Peyer's patch (tissue), 4 donors: ENCODE measurements at regions not wholly inside any gene's neighbourhood (a gene's known extent, or its start where the extent isn't known, plus 50 kb on each side); places are given as distances from the start of the nearest gene placed in this dataset.

Source experiments
- CTCF ChIP-seq, 6 experiments: fragments of 450-650 bp in 4 of 6; fragments of 200-600 bp in 2 of 6; sonication (generic) in 1 of 6; IDR thresholded peaks; one replicate each; pipeline ENCODE4 v1.5.1; 2017 to 2019; ENCODE audit warnings: antibody characterized with exemption in 6 of 6, mild to moderate bottlenecking in 3 of 6, moderate library complexity in 1 of 6
- POLR2A ChIP-seq, 2 donors: fragments of 450-650 bp; IDR thresholded peaks; one replicate each; pipeline ENCODE4 v1.5.1; 2017; ENCODE audit warnings: antibody characterized with exemption in 2 of 2, mild to moderate bottlenecking in 2 of 2, moderate library complexity in 2 of 2

- TF ChIP-seq POLR2A (IDR thresholded peaks at IDR 0.05) (no peak), CTCF (IDR thresholded peaks at IDR 0.05) (no peak)
Observed at GRCh38 chr5:105963696-105964255, 1707.0 kb downstream of the EFNA5 start.
